HepG2 (cell line): ENCODE measurements at regions not wholly inside any gene's neighbourhood (a gene's known extent, or its start where the extent isn't known, plus 50 kb on each side); places are given as distances from the start of the nearest gene placed in this dataset.

Experiments
- CREB1 ChIP-seq, 2 experiments: fragments of 450-650 bp in 1 of 2; IDR thresholded peaks; 2 replicates each; pipeline ENCODE4 v1.6.1; 2016 to 2017; ENCODE audit warnings: control low read depth in 1 of 2, mild to moderate bottlenecking in 1 of 2, missing compliant biosample characterization in 1 of 2, missing genetic modification characterization in 1 of 2
- EP300 ChIP-seq, 3 experiments: sonication (generic) in 1 of 3; formaldehyde crosslinking in 1 of 3; IDR thresholded peaks; 2 replicates each; pipeline versions ENCODE4 v1.5.1 to v1.6.1; 2011 to 2020; ENCODE audit warnings: low read depth in 2 of 3, low read length in 2 of 3, borderline replicate concordance in 1 of 3, improper control_type of control experiment in 1 of 3, mild to moderate bottlenecking in 1 of 3, missing genetic modification reagents in 1 of 3, moderate library complexity in 1 of 3
- JUN ChIP-seq: sonication (generic); formaldehyde crosslinking; IDR thresholded peaks from 2 replicates; pipeline ENCODE4 v1.4.0; 2020; ENCODE audit warnings: mild to moderate bottlenecking, missing genetic modification reagents
- NFE2L2 ChIP-seq: fragments of 150-350 bp; IDR thresholded peaks from 2 replicates; pipeline ENCODE4 v1.6.1; 2014; ENCODE audit warnings: low read length
- PAX8 ChIP-seq: sonication (generic); formaldehyde crosslinking; IDR thresholded peaks from 2 replicates; pipeline ENCODE4 v1.8.0; 2022; ENCODE audit warnings: mild to moderate bottlenecking, missing genetic modification reagents, borderline replicate concordance
- POLR2A ChIP-seq, 2 experiments: IDR thresholded peaks; 2 replicates each; pipeline ENCODE4 v1.6.1; 2011; ENCODE audit warnings: low read depth in 2 of 2, low read length in 2 of 2, mild to moderate bottlenecking in 1 of 2, moderate library complexity in 1 of 2; ENCODE audit not compliant: insufficient read depth in 1 of 2
- POLR2AphosphoS5 ChIP-seq: IDR thresholded peaks from 2 replicates; pipeline ENCODE4 v1.6.1; 2012; ENCODE audit warnings: low read depth, low read length
- SAP130 ChIP-seq: IDR thresholded peaks from 2 replicates; pipeline ENCODE4 v1.6.1; 2016; ENCODE audit warnings: low read depth
- TOE1 ChIP-seq: sonication (generic); formaldehyde crosslinking; IDR thresholded peaks from 2 replicates; pipeline ENCODE4 v1.4.0; 2020; ENCODE audit warnings: mild to moderate bottlenecking, missing genetic modification reagents
- USF2 ChIP-seq, 2 experiments: sonication (generic) in 1 of 2; formaldehyde crosslinking in 1 of 2; IDR thresholded peaks; 2 replicates each; pipeline versions ENCODE4 v1.5.1 to v1.6.1; 2011 to 2020; ENCODE audit warnings: borderline replicate concordance in 1 of 2, low read depth in 1 of 2, low read length in 1 of 2, mild to moderate bottlenecking in 1 of 2, missing genetic modification reagents in 1 of 2, moderate library complexity in 1 of 2
- ZBTB38 ChIP-seq: sonication (generic); formaldehyde crosslinking; IDR thresholded peaks from 2 replicates; pipeline ENCODE4 v1.5.1; 2020; ENCODE audit warnings: mild to moderate bottlenecking, missing genetic modification reagents
- ZSCAN20 ChIP-seq: sonication (generic); formaldehyde crosslinking; IDR thresholded peaks from 2 replicates; pipeline ENCODE4 v1.4.0; 2020; ENCODE audit warnings: missing genetic modification reagents, mild to moderate bottlenecking, borderline replicate concordance

GRCh38 chr1:48047116-48047515 lies 49.9 kb upstream of the TRABD2B start:
- TF ChIP-seq JUN (CRISPR knock-in tag) (no peak), NFE2L2 (no peak), ZBTB38 (no peak), USF2 (IDR thresholded peaks at IDR 0.05; ENCODE audit: low read depth, low read length) (no peak), USF2 (CRISPR knock-in tag; IDR thresholded peaks at IDR 0.05; ENCODE audit: borderline replicate concordance) (no peak), CREB1 (IDR thresholded peaks at IDR 0.05) (no peak), CREB1 (CRISPR knock-in tag; IDR thresholded peaks at IDR 0.05) (no peak), POLR2A (IDR thresholded peaks at IDR 0.05; ENCODE audit: insufficient read depth in 1 of 2, low read depth in 2 of 2, low read length in 2 of 2) (no peak), ZSCAN20 (CRISPR knock-in tag) (no peak), TOE1 (CRISPR knock-in tag) (no peak), POLR2AphosphoS5 (no peak), PAX8 (CRISPR knock-in tag) (no peak), SAP130 (CRISPR knock-in tag) (no peak), EP300 (IDR thresholded peaks at IDR 0.05; ENCODE audit: low read depth in 2 of 2, low read length in 2 of 2) (no peak), EP300 (CRISPR knock-in tag; IDR thresholded peaks at IDR 0.05; ENCODE audit: borderline replicate concordance) (no peak)
